Left forelimb (tissue), 1 donor: ENCODE measurements at regions not wholly inside any gene's neighbourhood (a gene's known extent, or its start where the extent isn't known, plus 50 kb on each side); places are given as distances from the start of the nearest gene placed in this dataset.
"Not testable (repeated sequence)": the region's sequence is repeated elsewhere in the genome, so short reads cannot be mapped to it uniquely, and the experiment has no call there.

Source experiments
- DNase-seq: peaks from one replicate; pipeline ENCODE4 v3.0.0-alpha.2; 2018; ENCODE audit warnings: low spot score

GRCh38 chrX:20715176-20715575 is 448.5 kb upstream of the RPS6KA3 start:
- DNase-seq = no peak

DNA sequence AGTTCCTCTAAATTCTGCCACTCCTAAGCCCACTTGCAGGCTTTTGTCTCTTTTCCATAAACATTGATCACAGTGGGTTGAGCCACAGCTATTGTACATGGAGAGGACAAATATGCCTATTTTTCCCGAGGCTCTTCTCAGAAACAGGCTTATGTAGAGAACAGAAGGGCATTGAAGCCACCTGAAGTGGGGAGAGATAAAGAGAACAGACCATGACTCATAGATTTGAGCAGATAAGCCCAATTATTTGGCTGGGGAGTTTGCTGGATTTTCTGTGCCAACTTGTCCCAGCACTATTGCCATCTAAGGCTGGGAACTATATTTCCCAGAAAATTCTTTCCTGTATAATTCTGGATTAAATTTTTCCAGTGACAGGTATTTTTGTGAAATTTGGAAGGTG is 446.1 kb upstream of the RPS6KA3 start:
- no peak for DNase-seq

DNA sequence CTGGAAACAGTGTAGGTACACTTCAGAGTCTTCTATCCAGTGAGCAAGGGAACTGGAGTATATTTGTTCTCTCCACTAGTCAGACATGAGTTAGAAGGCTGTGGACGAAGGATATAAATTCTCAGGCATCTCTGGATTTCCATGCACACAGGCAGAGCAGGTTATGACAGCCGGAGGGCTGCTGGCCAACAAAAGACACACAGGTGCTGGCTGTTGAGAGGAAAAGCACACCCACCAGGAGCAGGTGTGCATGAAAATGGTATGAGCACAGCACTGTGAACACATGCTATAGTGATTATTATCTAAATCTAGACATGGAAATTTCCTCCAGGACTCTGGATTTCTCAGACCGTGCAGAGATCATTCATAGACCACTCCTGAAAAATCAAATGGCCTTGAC is 444.7 kb upstream of the RPS6KA3 start:
- DNase-seq = no peak

DNA sequence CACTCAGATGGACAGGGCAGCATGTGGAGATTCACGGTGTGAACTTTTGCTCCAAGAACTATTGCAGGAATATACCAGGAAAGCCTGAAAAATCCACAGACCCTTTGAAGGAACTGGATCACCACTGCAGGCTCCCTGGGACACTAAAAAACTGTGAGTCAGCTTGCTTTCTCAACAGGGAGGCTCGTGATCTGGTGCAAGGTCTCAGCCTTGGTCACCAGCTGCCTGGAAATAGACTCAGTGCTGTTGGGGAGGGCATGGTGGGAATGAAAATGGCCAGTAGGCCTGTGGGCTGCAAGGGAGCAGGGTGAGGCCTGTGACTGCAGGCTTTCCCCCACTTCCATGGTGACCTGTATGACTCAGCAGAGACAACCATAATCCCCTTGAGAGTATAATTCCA is 426.4 kb upstream of the RPS6KA3 start:
- DNase-seq = no peak

DNA sequence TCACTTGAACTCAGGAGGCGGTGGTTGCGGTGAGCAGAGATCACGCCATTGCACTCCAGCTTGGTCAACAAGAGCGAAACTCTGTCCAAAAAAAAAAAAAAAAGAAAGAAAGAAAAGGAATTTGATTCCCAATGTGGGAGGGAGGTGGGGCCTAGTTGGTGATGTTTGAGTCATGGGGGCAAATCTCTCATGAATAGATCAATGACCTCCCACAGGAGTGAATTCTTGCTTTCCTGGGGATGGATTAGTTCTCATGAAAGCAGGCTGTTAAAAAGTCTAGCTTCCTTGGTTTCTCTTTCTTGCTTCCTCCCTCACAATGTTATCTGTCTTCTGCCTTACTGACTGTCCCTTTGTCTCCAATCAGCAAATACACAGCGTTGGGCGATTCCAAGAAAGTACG is 419.5 kb upstream of the RPS6KA3 start:
- DNase-seq = no peak

GRCh38 chrX:20685652-20686051 is 418.9 kb upstream of the RPS6KA3 start:
- DNase-seq = no peak

- DNase-seq = no peak
These were observed 415.0 kb upstream of the RPS6KA3 start for GRCh38 chrX:20681683-20682082.

DNA sequence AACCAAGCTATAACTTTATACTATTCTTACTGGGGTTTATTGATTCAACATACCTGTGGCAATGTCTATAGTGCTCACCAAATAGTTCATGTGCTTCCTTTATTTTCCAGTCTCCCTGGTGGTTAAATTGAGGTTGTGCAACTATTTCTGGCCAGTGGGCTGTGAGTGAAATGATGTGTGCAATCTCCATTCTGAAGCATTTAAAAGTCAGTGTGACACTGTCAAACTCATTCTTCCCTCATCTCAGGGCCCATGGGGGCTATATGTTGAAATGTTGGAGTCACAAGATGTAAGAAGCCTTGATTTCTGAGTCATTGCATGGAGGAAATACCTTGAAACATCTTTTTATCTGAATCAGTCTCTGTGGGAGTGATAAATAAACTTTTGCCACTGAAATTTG is 414.3 kb upstream of the RPS6KA3 start:
- DNase-seq = no peak

DNA sequence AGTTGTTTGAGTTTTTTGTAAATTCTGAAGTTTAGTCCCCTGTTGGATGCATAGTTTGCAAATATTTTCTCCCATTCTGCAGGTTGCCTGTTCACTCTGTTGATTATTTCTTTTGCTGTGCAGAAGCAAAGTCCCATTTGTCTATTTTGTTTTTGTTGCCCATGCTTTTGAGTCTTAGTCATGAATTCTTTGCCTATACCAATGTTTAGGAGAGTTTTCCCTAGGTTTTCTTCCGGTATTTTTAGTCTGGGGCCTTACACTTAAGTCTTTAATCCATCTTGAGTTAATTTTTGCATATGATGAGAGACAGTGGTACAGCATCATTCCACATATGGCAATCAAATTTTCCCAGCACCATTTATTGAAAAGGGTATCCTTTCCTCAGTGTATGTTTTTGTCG is 405.8 kb upstream of the RPS6KA3 start:
- DNase-seq = no peak

DNA sequence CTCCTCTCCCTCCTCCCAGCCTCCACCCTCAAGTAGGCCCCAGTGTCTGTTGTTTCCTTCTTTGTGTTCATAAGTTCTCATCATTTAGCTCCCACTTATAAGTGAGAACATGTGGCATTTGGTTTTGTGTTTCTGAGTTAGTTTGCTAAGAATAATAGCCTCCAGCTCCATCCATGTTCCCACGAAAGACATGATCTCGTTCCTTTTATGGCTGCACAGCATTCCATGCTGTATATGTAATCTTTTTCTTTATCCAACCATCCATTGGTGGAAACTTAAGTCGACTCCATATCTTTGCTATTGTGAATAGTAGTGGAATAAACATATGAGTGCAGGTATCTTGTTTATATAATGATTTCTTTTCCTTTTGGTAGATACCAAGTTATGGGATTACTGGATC is 405.0 kb upstream of the RPS6KA3 start:
- DNase-seq = not testable (repeated sequence)

DNA sequence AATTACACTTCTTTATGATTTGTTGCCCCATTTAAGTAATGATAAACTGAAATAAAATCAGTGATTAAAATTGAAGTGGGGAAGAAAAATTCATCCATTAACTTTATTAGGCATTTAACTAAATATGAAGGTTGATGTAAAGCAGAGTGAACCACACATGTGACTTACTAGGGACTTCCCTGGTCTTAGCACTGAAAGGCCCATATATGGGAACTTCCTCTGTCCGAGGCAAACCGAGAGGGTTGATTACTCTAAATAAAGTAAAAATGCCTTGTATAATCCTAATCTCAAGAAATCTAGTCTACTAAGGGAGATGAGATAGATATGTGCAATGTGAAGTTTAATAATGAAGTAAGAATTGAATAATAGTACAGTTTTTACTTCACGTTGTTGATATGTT is 403.9 kb upstream of the RPS6KA3 start:
- no peak for DNase-seq

DNA sequence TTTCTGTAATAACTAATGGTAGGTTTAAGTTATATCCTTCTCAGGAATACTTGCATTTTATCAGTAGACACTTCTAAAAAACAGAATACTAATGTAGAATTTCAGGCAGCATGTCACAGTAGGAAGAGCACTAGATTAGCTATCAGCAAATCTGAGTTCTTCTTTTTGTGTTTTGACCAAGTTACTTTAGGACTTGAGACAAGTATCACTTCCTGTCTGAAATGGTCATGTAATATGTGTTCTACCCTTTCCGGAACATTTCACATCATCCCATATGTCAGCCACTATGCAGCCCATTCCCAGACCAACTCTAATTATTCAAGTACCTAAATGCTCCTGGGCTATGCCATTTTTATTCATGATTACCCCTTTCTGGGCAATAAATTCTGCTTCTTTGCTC is 401.8 kb upstream of the RPS6KA3 start:
- DNase-seq = no peak

DNA sequence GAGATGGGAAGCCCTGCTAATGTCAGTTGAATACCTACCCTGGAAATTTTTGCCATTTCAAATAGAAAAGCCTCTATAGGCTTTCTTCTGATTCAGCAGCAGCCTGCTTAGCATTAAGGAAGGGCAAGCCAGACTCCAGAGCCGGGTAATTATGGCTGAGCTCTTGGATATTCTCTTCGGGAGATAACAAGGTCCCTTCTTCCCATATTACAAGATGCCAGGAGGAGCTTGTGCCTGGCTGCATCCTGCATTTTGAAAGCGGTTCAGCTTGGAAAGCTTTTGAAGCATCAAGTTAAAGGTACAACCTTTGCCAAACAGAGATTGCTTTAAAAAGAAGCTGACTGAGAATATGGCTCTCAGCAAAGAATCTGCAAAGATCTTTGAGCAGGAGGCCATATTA is 399.6 kb upstream of the RPS6KA3 start:
- DNase-seq = no peak

DNA sequence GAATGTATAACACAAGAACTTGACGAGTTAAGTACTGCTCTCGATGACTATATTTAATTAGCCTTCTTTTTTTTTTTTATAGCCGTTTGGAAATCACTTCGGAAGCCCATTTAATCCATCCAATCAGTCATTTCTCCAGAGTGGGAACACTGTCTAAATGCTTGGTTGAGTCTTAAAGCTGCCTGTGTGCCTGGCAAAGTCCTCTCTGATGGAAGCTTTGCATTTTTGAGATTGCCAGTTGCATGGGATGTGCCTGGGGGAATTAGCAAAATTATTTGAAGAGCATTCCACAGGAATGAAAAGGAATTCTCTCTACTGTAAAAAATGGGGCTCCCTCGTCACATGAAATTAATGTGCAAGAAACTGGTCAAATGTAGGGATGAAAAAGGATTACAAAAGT is 398.8 kb upstream of the RPS6KA3 start:
- DNase-seq = no peak

GRCh38 chrX:20664774-20665173 is 398.1 kb upstream of the RPS6KA3 start:
- no peak for DNase-seq

GRCh38 chrX:20664131-20664530 is 397.4 kb upstream of the RPS6KA3 start:
- no peak for DNase-seq

- DNase-seq = no peak
These were observed 396.6 kb upstream of the RPS6KA3 start for GRCh38 chrX:20663336-20663735.

DNA sequence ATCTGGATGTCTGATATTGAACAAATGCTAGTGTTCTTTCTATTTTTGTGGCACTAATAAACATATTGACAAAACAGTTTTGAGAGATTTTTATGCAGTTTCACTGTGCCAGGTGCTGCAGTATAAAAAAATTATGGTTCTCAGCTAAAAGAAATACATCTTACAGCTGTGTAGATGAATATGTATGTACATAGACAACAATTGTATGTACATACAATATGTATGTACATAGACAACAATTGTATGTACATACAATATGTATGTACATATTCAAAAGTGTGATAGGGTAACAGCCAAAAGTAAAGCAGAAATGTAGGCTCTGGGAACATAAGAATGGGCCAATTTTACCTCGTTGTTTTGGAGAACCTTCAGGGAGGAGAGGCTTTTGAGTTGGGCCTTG is 390.0 kb upstream of the RPS6KA3 start:
- DNase-seq = no peak

DNA sequence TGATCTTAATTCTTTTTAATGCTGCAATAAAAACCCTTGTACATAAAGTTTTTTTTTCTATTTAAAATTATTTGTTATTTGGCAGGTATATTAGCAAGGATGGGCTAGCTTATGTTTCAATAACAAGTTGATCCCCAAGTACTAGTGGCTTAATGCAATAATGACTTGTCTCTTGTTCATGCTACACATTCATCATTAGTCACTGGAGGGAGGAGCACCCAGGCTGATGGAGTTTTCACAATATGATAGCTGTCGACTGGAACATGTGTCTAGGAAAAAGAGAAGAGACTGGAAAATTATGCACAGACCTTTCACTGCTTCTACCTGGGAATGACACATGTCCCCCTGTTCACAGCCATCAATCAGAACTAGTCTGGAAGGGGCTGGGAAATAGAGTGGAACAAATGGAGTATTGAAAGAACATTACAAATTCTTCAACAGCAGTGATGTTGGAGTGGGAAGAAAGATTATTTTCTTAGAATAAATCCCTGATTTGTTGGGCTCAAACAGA is 387.9 kb upstream of the RPS6KA3 start:
- DNase-seq = no peak

DNA sequence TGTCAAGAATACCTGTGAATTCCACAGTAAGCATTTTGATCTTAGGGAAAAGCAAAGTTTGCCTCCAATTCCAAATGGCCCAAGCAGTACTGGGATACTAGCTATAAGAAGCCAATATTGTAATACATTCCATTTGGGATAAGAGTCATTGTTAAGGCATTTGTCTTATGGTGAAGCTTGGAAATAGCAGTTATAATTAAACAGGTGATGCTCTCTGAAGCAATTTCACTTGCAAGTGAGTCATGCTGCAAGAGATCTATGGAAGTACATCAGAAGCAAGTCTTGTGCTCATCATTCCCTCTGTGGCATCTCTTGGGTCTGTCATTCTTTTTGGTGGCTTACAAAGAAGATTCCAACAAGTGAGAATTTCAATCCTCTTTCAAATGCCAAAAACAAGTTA is 386.4 kb upstream of the RPS6KA3 start:
- DNase-seq = no peak

DNA sequence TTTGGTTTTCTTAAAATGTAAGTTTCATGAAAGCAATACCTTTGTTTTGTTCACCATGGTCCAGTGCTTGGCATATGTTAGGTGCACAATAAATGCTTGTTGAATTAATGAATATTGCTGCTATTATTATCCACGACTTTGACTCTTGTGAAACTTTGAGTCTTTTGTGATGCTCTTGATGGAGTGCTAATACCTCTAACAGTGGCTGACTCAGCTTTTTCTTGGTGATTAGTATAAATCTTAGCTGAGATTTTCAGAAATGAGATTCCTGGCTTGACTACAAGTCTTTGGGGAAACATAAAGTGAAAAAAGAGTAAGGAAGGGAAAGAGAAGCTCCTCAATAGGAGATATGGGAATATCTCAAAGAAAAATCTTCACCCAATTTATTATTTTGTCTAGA is 375.2 kb upstream of the RPS6KA3 start:
- no peak for DNase-seq

DNA sequence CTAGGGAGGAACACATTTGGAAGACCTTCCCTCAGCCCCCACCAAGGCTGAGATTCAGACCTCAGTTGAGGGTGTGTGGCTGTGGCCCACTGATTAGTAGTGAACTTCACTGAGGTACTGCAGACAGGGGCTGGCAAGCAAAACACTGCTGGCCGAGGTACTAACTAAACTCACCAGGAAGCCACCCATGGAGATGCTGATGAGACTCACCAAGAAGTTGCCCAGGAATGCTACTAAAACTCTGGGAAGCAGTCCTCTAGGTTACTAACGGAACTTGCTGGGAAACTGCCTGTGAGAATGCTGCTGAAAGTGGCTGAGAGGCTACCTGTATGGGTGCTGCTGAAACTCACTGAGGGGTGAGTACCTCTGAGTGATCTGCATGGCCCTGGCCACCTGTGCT is 372.4 kb upstream of the RPS6KA3 start:
- no peak for DNase-seq

DNA sequence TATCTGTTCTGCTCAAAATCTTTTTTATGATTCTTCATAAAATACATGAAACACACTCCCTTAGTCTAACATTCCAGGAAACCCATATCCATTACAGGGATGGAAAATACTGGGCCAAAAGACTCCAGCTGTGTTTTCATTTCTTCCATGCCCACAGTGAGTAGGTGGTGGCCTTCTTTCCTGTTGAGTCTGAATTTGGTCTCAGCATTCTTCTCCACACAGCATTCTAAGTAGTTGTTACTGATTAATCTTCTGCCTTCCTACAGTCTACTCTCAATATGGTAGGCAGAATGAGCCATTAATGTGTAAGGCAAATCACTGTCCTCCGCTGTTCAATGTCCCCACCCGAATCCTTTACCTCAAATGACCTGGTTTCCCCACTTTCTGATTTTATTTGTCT is 370.6 kb upstream of the RPS6KA3 start:
- no peak for DNase-seq

DNA sequence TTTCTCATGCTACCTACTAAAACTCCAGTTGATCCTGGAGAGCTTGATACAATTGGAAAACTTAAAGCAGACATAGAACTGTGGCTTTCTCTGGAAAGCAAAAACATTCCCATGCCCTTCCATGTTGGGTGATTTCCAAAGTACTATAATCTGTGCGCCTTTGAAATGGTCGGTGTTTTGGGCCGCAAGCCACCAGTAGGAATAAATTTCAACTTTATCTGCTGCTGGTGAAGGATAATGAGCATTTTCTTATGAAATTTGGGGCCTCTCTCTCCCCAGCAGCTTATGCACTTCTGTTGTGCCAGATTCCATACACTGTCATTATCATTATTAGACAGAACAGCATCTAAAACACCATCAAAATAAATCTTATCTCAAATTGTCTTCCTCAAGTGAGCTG is 366.7 kb upstream of the RPS6KA3 start:
- DNase-seq = no peak

DNA sequence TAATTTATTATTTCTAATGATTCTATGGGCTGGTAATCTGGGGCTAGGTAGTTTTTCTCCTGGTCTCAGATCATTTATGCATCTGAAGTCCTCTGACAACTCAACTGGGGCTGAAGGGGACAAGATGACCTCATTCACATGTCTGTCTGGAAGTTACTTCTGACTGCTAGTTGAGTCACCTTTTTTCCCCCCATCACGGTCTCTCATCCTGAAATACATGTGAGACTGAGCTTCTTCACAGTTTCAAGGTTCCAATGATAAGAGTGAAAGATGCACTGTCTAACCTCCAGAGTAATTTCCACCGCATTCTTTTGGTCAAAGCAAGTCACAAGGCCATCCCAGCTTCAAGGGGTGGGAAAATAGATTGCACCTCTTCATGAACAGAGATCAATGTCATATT is 356.7 kb upstream of the RPS6KA3 start:
- DNase-seq = no peak
